ENCODE measurements at regions not wholly inside any gene's neighbourhood (a gene's known extent, or its start where the extent isn't known, plus 50 kb on each side); places are given as distances from the start of the nearest gene placed in this dataset.

DNA sequence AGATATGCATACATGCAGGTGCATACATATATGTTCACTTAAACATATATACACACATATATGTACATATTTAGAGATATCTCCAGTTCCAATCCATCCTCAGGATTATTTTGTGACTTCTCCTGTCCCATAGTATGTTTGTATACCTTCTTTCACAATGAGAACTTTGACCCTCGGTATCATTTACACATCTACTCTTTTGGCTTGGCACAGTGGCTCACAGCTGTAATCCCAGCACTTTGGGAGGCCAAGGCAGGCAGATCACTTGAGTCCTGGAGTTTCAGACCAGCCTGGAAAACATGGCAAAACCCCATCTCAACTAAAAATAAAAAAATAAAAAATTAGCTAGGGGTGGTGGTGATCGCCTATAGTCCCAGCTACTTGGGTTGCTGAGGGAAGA, 148.1 kb upstream of the CCL2 start:
- in situ Hi-C loops (cut with MboI; ENCODE audit: low sequenced_read_pairs) = no loop called here

DNA sequence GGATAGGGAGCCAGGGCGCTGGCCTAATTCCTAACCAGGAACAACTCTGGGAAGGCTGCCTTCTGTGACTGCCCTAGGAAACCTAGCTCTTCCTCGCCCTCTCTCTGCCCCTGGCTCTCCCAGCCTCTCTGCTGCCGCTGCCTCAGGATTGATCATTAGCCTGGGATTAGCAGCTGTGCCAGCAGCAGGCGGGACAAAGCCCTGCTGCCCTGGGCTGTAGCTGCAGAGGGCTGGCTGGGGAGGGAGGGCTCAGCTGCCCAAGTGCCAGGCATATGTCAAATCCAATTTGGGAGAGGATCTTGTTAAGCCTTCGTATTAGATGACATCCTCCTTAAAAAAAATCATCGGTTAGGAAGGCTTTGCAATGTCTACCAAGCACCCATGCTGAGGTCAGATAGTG, 144.8 kb upstream of the CCL2 start:
- in situ Hi-C loops (cut with MboI; ENCODE audit: low sequenced_read_pairs) = no loop called here

DNA sequence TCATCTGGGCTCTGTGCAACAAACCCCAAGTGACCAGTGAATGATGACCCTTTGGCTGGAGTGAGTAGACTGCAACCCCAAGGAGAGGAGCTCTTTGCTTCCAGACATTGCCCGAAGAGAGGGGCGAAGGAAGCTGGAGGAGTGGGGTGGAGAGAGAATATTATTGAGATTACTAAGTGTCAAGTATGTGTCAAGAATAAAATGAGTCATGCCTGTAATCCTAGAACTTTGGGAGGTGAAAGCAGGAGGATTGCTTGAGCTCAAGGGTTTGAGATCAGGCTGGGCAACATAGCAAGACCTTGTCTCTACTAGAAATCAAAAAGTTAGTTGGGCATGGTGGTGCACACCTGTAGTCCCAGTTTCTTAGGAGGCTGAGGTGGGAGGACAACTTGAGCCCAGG, 142.0 kb upstream of the CCL2 start:
- in situ Hi-C loops (cut with MboI; ENCODE audit: low sequenced_read_pairs) = no loop called here

DNA sequence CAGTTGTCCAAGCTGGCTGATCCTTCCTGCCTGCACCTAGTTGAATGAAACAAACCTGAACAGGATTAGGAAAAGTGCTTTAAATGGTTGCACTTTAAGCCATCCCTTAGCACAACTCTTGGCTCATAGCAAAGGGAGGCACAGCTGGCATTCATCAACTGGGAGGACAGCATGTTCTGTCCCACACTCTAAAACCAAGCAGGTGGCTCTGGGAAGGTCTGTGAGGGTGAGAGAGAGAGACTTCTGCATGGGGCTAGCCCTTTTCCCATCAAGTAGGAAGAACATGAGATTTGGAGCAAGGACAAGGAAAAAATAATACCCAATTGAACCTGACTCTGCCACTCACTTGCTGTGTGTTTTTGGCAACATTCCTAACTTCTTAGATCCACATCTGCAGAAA, 140.9 kb upstream of the CCL2 start:
- in situ Hi-C loops (cut with MboI; ENCODE audit: low sequenced_read_pairs) = no loop called here

DNA sequence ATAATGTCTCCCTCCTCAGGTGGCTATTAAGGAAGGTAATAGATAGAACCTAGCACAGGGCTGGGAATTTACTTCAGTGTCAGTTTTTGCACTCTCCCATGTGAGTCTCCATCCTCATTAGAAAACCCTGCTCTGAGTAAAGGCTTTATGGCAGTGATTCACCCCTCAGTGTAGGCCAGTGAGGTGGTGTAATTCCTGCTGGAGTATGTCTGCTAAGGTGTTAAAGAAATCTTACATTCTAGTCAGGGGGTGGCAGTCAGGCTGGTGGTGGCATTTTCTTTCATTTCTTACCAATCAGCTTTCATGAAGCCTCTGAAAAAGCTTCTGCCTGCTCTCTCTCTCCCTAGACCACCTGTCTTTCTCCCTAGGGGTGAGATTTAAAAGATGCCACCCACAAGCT, 138.8 kb upstream of the CCL2 start:
- in situ Hi-C loops (cut with MboI; ENCODE audit: low sequenced_read_pairs) = no loop called here

DNA sequence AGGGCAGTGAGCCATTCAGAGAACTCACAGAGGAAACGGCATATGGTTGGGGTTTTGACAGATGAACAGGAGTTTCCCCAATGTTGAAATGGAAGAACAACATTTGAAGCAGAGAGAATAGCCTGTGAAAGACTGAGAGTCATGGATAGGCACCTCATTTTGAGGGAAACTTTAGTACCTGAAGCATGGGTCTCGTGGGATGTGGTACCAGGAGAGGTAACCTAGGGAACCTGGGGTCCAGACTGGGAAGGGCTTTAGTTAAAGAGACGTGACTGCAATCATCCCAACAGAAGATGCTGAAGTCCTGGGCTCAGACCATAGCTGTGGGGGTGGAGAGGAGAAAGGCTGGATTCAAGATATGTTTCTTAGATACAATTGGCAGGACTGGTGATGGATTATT, 137.8 kb upstream of the CCL2 start:
- in situ Hi-C loops (cut with MboI; ENCODE audit: low sequenced_read_pairs) = no loop called here

DNA sequence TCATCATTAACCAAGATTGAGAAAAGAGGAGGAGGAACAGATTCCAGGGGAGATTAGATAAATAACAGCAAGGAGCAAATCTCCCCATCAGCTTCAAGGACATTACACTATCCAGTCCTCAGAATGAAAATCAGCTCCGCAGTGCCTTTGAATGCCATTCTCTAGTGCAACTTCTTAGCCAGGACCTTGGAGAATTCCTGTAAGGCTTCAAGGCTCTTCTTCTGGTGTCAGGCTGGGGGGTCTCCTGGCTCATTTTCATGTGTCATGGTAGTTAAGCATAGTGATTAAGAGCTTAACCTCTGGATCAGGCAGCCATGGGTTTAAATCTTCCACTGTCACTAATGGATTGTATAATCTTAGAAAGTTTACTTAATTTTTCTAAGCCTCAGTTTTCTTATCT, 137.3 kb upstream of the CCL2 start:
- in situ Hi-C loops (cut with MboI; ENCODE audit: low sequenced_read_pairs) = no loop called here

DNA sequence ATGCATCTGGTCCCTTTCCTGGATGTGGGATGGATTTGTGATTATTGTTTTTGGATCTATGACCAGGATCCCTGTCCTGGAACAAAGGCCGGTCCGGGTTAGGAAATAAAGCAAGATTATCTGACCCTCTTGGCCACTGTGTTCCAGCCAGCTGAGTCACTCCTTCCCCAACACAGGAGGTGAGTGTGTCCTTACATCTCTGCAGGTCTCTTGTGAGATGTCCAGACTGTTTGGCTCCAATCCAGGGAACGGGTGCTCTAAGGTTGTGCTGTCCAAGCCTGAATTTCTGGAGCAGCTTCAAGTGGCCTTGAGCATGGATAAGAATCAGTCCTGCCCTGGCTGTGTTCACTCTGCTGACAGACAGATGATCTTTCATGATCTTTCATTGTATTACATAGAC, 136.5 kb upstream of the CCL2 start:
- in situ Hi-C loops (cut with MboI; ENCODE audit: low sequenced_read_pairs) = no loop called here

DNA sequence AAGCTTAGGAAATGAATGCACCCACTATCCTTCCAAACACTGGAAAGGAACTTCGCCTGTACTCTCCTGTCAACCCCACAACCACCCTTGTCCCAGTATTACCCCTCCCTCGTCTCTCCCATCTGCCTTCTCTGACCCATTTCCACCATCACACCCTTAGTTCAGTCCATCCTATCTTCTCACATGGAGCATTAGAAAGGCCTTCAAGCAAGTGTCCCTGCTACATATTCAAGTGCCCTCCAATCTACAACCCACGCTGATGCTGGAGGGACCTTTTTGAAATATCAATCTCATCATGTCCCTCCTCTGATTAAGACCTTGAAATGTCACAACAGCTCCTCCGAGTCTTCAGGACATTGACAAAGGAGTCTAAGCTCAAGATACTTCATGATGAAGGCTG, 133.8 kb upstream of the CCL2 start:
- in situ Hi-C loops (cut with MboI; ENCODE audit: low sequenced_read_pairs) = no loop called here

DNA sequence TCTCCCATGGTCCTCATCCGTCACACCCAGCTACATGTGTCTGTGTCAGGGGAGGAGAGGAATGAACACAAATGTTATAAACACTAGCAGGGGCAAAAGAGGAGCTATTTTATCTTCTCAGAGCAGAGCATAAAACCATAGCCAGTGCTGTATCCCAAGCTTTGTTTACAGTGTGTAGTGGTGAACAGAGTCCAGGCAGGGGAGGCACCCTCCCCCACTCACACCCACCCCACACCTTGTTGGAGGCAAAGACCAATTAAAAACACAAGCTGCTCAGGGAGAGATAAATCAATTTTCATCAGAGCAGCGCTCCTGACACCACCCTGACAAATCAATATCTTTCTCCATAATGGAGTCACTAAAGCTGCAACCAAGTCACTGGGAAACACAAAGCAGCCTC, 132.6 kb upstream of the CCL2 start:
- in situ Hi-C loops (cut with MboI; ENCODE audit: low sequenced_read_pairs) = no loop called here

DNA sequence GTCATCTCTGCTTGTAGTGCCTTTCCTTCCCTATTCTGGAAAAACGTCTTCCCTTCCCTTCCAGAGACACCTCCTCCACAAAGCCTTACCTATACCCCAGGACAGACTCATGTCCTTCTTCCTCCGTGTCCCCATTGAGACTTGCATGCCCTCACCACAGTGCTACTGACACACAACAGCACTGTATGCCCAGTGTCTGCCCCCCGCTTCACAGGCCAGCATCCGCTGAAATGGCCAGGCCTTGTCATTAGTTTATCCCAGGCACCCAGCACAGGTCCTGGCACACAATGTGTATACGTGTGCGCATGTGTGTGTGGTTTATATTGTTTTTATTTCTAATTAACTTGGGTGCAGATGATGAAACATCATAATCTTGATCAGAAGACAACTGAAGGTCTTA, 130.1 kb upstream of the CCL2 start:
- in situ Hi-C loops (cut with MboI; ENCODE audit: low sequenced_read_pairs) = no loop called here

DNA sequence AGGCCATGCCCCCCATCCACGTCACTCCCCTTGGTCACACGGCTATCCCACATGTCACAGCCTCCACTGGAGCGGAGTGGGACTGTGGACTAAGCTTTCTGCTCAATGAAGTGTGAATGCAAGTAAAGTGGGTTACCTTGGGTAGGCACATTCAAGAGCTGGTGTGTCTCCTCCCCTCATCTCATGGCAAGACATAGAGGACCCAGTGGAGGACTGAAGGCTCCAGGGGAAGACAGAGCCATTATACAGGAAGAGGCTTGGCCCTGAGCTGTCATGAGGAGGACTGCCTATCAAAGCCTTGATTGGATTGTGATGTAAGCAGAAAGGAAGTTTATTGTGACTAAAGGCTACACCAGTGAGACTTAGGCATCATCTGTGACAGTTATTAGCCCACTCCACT, 129.2 kb upstream of the CCL2 start:
- in situ Hi-C loops (cut with MboI; ENCODE audit: low sequenced_read_pairs) = no loop called here

DNA sequence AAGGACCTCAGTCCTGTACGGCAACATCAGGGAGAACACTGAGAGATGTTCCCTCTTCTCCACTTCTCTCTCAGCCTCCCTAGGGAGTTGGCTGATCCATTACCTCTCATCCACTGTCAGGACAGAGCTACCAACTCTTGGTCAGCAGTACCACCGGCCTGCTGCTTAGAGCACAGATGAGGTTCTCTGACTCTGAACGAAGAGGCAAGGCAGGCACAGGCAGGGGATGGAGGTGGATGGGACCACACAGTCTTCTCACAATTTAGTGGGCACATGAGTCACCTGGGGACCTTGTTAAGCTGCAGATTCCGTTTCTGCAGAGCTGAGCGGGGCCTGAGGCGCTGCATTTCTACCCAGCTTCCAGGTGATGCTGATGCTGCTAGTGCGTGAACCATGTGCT, 128.6 kb upstream of the CCL2 start:
- in situ Hi-C loops (cut with MboI; ENCODE audit: low sequenced_read_pairs) = no loop called here

DNA sequence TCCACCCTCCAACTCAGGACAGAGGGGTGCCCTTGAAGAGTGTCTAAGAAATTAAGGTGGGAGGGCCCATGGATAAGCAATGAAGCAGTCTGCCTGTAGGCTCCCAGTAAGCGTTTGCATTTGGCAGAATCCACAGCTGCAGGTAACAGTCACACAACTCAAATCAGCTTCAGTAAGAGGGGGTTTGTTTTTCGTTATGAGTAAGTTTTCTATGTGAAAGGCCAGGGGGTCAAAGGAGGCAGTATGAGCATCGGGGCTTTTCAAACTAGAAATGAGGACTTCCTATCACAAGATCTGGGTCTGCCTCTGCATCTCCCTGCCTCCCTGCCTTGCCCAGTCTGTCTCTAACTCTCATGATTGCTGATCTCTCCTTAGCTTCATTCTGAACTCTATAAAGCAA, 128.1 kb upstream of the CCL2 start:
- in situ Hi-C loops (cut with MboI; ENCODE audit: low sequenced_read_pairs) = no loop called here

DNA sequence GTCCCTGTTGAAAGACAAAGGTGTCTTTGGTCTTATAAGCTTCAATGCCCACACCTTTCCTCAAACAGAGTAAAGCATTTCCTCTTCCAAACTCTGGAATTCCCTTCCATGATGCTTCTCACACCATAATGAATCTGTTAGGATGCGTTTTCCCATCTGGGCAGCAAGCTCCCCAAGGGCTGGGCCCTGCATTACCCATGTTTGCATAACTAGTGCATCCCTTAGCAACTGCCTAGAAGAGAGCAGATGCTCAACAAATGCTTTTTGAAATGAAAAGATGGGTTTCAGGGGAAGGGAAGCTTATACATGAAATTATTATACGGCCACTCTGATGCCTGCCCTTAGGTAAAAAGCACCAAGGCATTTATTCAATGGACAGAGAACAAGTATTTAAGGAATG, 124.5 kb upstream of the CCL2 start:
- in situ Hi-C loops (cut with MboI; ENCODE audit: low sequenced_read_pairs) = no loop called here

DNA sequence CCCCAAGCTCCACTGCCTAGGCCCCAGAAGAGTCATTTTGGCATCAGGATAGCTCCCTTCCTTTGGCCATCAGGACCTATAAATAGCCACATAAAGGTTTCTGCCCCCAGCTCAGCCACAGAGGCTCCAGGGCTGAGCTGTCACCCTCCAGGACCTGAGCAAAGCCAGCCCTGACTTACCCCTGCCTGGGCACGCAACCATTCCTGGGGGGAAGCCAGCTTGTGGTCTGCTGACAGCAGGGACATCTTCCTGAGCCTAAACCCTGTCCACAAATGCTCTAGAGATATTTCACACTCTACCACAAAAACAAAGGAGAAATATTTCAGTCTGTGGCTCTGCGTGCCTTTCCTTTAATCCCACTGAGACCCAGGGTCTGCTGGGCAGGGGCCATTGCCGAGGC, 123.7 kb upstream of the CCL2 start:
- in situ Hi-C loops (cut with MboI; ENCODE audit: low sequenced_read_pairs) = no loop called here

DNA sequence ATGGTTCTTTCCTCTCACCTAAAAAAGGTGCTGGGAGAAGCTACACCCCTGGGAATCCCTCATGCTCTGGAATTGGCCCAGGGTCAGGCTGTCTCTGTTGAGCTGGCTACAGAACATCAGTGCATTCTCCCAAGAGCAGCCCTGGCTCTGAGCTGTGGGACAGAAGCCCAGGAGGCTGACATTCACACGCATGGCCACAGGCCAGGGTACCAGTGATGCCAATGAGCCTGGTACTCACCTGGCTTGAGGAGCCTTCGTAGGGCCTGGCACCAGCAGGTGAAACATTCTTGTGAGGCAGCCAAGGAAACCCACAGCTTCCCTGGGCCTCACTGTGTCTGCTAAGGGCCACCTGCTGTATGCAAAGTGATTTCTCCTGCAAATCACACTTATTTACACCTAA, 121.7 kb upstream of the CCL2 start:
- in situ Hi-C loops (cut with MboI; ENCODE audit: low sequenced_read_pairs) = no loop called here

DNA sequence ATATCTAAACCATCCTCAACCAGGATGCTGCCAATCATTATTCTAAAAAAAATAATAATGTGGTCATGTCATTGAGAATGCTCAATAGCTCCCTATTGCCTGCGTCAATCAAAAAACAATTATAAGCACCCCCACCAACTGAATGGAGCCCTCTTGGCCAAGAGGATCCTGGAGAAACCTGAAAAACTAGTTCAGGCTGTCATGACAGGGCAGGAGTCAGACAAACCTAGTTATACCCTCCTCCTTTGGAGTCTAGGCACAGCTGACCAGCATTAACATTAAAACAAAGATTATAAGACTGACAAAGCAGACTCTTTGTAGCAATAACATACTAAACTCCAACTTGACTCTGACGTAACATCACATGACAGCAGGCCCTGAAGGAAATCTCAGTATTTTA, 119.2 kb upstream of the CCL2 start:
- in situ Hi-C loops (cut with MboI; ENCODE audit: low sequenced_read_pairs) = no loop called here

DNA sequence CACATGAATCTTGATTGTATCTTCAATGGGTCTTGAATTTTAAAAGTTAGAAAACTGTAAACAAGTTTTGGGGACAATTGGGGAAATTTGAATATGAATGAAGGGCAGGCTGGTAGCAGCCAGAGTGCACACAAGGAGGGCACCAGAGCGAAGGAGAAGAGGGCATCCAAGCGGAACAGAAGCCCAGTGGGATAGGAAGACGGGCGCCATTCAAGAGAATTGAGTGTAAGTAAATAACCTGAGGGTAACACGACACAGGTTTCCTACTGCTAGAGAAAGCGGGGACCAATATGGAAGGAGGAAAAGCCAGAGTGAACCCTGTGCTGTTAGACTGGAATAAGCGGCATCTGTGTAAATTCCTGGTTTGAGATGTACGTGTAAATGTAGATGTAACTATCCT, 115.1 kb upstream of the CCL2 start:
- in situ Hi-C loops (cut with MboI; ENCODE audit: low sequenced_read_pairs) = no loop called here

DNA sequence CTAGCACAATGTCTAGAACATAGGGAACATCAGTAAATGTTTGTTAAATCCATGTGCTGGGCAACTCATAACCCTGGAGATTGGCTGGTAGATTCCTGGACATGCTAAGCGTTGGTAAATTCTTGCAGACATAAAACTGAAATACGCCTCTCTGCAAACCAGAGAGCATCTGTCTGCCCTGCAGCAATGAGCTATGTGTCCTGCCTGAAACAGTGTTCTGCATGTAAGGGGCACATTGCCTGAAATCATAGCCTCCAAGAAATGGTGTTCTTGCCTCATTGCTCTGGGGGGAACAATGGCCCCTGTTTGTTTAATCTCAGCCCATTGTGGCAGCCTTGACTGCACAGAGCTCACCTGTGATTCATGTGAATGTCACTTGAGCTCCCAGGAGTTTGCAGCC, 113.5 kb upstream of the CCL2 start:
- in situ Hi-C loops (cut with MboI; ENCODE audit: low sequenced_read_pairs) = no loop called here

DNA sequence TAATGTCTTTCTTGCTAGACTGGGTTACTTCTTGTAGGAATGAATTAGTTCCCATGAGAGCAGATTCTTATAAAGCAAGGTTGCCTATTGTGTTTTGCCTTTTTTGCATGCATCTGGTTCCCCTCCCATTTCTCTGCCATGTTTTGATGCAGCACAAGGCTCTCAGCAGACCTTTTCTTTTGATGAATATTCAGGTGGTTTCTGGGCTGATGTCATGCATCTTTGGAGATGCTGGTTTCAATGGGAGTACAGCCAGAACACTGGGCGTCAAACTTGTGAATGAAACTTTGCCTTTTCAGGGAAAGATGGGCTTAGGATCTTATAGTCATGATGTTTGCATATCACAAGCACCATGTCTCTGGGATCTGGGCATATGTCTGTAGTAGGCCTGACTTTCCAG, 111.7 kb upstream of the CCL2 start:
- in situ Hi-C loops (cut with MboI; ENCODE audit: low sequenced_read_pairs) = no loop called here

DNA sequence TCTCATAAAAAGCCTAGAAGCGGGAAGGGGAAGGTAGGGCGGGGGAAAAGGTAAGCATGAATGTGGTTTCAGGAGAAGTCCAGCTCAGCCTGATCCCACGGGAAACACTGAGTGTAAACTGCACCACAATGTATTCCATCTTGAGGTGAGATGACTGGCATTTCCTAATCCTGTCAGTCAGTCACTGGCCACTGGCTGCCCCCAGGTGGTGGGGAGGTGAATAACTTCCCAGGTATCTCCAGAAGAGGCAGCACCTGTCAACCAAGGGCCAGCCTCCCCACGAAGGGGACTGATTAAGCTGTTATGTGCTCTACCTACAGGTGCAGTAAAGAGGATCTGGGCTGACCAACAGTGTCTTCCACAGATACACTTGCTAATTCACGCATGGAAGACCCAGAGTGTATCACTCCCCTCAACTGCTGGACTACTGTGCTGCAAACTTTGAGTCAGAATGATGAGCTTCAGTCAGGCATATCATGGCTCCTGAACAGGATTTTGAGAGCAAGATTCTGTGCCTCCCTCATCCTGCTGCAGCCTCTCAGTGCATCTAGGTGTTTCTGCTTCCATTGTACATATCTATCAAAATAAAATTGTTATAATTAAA, 108.5 kb upstream of the CCL2 start:
- in situ Hi-C loops (cut with MboI; ENCODE audit: low sequenced_read_pairs) = no loop called here

DNA sequence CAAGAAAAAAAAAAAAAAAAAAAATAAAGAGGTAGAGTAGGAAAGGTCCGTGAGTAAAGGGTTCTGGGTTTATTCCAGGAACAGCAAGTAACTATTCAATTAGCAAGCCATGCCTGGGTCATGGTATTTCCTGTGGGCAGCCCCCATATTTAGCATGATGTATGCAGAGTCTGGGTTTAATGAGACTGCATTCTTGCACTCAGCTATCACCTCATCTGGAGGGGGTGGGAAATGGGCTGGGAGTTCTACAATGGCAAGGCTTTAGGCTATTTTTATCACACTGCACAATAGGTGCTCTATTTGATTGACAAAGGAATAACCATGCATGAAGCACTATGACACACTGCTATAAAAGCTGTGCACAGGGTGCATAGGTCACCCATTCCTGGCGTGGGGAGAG, 104.0 kb upstream of the CCL2 start:
- in situ Hi-C loops (cut with MboI; ENCODE audit: low sequenced_read_pairs) = loop anchor here (10.0 kb wide), 1 partner anchor 376 kb away; no protein-coding TSS in a partner anchor

DNA sequence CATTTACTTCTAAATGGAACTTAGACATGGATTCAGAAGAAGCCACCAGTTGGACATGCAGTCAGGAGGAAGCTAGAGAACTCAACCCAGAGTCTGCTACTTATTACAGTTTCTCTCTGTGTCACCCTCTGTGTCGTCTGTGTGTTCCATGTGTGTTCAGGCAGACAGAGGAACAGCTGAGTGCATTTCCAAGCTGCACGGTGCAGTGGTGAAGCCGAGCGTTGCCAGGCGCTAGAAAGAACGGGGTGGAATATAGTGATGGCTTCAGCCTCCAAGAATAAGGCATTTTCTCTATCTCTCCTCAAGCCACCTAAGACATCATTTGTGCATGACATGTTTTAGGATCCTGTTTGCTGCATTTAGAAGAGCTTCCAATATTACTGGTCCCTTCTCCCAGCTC, 101.1 kb upstream of the CCL2 start:
- in situ Hi-C loops (cut with MboI; ENCODE audit: low sequenced_read_pairs) = loop anchor here (10.0 kb wide), 1 partner anchor 379 kb away; no protein-coding TSS in a partner anchor

All from HL-60/S4 (cell line).